Sigmoid colon (tissue), 4 donors: ENCODE measurements at regions not wholly inside any gene's neighbourhood (a gene's known extent, or its start where the extent isn't known, plus 50 kb on each side); places are given as distances from the start of the nearest gene placed in this dataset.

Experiments used
- POLR2AphosphoS5 ChIP-seq, 4 donors: sonication (generic); formaldehyde crosslinking; IDR thresholded peaks; one replicate each; pipeline ENCODE4 v1.6.1; 2017; ENCODE audit warnings: antibody characterized with exemption in 4 of 4
- TF ChIP-seq, protein P1 (sequence below), 4 experiments: fragments of 450-650 bp in 3 of 4; fragments of 200-600 bp in 1 of 4; IDR thresholded peaks; one replicate each; pipeline ENCODE4 v1.5.1; 2016 to 2019; ENCODE audit warnings: antibody characterized with exemption in 4 of 4, mild to moderate bottlenecking in 3 of 4, moderate library complexity in 2 of 4

GRCh38 chr3:107208100-107208499, 169.1 kb upstream of the CCDC54 start:
- TF ChIP-seq, protein P1, sequence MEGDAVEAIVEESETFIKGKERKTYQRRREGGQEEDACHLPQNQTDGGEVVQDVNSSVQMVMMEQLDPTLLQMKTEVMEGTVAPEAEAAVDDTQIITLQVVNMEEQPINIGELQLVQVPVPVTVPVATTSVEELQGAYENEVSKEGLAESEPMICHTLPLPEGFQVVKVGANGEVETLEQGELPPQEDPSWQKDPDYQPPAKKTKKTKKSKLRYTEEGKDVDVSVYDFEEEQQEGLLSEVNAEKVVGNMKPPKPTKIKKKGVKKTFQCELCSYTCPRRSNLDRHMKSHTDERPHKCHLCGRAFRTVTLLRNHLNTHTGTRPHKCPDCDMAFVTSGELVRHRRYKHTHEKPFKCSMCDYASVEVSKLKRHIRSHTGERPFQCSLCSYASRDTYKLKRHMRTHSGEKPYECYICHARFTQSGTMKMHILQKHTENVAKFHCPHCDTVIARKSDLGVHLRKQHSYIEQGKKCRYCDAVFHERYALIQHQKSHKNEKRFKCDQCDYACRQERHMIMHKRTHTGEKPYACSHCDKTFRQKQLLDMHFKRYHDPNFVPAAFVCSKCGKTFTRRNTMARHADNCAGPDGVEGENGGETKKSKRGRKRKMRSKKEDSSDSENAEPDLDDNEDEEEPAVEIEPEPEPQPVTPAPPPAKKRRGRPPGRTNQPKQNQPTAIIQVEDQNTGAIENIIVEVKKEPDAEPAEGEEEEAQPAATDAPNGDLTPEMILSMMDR (IDR thresholded peaks at IDR 0.05), result no peak
- peak; percentile 7 to 70 (median 36) for TF ChIP-seq POLR2AphosphoS5 (IDR thresholded peaks at IDR 0.05)
